HT1080 (cell line): ENCODE measurements at regions not wholly inside any gene's neighbourhood (a gene's known extent, or its start where the extent isn't known, plus 50 kb on each side); places are given as distances from the start of the nearest gene placed in this dataset.

Experiments used
- DNase-seq: peaks from one replicate; pipeline ENCODE4 v3.0.0-alpha.2; 2015; ENCODE audit warnings: low read depth

GRCh38 chr5:3886524-3887451 is 291.2 kb downstream of the IRX1 start:
- DNase-seq, result no peak

DNA sequence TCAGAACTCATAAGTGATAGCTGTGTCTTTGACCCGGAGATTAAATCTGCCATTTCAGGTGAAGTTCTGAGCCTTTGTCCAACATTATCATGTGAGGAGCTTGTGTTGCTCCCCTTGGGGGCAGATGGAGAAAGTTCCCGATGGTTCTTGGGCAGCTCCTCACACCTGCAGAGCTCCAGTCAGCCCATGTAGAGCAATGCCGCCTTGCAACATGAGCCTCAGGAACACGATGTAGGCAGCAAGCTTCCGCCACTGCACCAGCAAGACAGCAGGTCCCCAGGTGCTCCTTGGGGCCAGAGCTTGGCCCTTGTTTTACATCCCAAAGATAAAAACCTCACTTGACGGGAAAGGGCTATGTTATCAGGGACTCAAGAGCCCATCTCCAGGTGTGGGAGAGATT is 292.7 kb downstream of the IRX1 start:
- DNase-seq, result no peak

DNA sequence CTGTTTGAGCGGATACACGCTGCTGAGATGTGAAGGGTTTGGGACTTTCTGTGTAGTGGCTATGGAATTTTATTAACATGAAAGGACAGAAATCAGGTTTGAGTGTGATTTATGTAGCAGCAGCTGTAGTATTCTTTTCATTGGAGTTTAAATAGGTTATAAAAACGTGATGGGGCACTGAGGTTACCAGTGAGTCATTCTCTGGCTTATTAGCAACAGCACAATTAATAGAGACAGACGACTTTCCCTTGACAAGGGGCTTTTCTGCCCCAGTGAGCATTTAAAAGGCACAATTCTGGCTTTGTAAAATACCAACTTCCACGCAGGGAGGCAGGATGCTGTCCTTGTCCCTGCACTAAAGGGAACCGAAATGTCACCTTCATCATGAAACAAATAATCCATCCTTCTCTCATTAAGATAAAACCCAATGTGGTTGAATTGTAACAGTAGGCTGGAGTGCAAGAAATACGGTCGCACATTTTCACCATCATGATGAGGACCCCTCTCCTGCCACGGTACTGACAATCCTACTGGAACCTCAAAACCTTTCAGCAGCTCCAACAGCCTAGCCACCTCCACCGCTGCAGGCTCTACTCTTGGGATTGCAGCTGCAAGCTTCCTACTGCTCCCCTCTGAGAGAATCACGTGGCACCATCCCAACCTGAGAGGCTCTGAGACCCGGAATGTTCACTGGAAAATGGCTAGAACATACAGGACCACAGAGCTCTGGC is 293.9 kb downstream of the IRX1 start:
- no peak for DNase-seq

DNA sequence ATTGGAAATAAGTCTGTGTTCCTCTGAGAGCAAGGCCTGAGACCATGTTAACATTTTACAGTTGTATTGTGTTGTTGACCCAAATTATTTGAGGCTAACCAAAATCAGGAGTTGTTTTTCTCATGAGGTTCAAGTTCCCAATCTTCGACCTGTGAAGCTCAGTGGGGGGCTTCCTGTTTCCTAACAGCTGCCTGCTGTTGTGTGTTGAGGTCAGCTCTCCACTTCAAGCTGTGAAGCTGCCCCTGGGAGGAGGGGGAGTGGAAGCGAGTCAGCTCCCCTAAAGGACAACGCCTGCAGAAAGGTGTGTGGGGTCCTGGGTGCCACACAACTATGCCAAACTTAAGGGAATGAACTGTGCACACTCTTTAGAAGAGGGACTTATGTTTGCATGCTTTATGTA is 295.5 kb downstream of the IRX1 start:
- no peak for DNase-seq

GRCh38 chr5:3893527-3893926 is 297.9 kb downstream of the IRX1 start:
- DNase-seq, result no peak

GRCh38 chr5:3893975-3894374 is 298.3 kb downstream of the IRX1 start:
- DNase-seq, result no peak

- no peak for DNase-seq
Observed at GRCh38 chr5:3896098-3896497, 300.5 kb downstream of the IRX1 start.

- DNase-seq, result no peak
Observed at GRCh38 chr5:3899093-3899492, 303.5 kb downstream of the IRX1 start.

GRCh38 chr5:3904584-3904983 is 309.0 kb downstream of the IRX1 start:
- no peak for DNase-seq

DNA sequence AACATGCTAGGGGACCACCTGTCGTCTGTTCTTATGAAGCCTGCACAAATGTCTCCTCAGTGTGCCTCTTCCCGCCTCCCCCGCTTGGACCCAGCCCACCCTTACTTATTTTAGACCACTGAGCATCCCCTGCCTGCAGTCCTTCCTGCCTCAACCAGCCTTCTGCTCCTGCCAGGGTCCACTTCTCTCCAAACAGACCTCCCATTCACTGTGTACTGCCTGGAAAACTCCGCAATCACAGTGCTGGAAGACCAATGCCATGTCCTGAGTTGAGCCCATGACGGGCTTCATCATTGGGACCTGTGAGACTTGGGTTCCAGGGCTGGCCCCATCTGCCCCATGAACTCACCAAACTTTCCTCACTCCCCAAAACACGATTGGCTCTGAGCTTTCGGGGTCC is 309.4 kb downstream of the IRX1 start:
- no peak for DNase-seq

- DNase-seq, result no peak
Observed at GRCh38 chr5:3905521-3905920, 309.9 kb downstream of the IRX1 start.

- no peak for DNase-seq
Observed at GRCh38 chr5:3911111-3911510, 315.5 kb downstream of the IRX1 start.

GRCh38 chr5:3911773-3912172 is 316.1 kb downstream of the IRX1 start:
- no peak for DNase-seq

DNA sequence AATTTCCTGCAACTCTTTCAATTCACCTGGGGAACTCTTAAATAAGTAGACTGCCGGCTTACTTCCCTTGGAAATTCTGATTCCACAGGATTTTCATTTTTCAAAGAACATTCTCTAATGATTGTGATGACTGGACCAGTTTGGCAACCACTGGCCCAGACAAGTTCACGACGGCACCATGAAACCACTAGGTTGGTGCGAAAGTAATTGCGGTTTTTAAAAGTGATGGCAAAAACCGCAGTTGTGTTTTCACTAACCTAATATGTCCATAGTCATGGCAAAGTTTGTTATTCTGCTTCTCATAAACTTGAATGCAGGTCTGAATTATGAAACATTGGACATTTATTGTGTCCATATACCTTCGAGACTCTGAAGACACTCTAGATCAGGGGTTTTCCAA is 317.2 kb downstream of the IRX1 start:
- no peak for DNase-seq

DNA sequence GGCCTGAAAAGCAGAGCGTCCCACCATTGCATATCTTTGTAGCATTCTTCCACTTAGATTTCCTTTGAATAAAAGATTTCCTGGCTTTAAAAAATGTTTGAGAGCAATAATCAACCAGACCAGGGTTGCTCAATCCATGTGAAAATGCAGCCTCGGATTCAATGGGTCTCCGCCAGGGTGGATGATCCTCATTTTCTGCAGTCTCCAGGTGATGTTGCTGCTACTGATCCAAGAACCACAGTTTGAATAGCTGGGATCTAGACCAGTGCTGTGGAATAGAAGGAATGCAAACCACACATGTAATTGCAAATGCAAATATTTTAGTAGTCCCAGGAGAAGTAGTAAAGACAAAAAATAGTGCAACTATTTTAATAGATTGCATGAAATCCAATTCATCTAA is 317.6 kb downstream of the IRX1 start:
- no peak for DNase-seq

GRCh38 chr5:3925022-3925421 is 329.4 kb downstream of the IRX1 start:
- no peak for DNase-seq

GRCh38 chr5:3925935-3926334 is 330.3 kb downstream of the IRX1 start:
- DNase-seq, result no peak

- DNase-seq, result no peak
Observed at GRCh38 chr5:3929799-3930198, 334.2 kb downstream of the IRX1 start.

- DNase-seq, result no peak
Observed at GRCh38 chr5:3931976-3932375, 336.3 kb downstream of the IRX1 start.

DNA sequence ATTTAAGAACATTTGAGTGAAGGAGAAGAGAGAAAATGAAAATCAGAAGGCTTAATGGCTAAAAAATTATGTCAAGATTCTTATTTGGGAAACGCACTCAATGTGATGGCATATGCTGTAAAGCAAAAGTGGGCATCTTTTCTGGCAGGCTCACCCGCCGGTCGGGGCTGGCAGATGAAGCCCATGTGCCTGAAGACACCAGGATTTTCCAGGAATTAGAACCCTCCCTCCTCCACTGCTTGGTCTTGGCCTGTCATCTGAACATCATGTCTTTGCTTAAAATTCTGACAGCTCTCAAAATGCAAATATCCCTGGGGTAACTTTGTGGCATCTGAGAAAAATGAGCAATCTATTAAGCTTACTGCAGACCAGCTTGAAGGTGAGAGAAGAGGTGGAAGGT is 337.9 kb downstream of the IRX1 start:
- no peak for DNase-seq

GRCh38 chr5:3933966-3934365 is 338.3 kb downstream of the IRX1 start:
- no peak for DNase-seq

DNA sequence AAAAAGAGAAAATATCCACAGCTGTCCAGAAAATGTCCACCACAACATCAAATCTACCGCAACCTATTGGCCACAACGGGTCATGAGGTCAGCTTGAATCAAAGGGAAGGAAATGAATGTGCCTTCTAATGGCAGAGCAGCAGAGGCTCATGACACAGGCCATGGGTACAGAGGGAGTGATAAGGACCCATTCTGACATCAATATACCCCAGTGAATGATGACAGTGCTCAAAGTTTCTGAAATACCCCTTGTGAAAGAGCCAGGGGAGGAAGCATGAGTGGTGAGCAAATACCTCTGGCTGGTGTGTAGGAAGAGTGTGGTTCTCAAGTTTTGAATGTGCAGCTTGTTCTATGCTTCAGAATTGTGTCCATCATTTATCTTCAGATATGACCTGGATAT is 348.2 kb downstream of the IRX1 start:
- DNase-seq, result no peak

- no peak for DNase-seq
Observed at GRCh38 chr5:3944930-3945329, 349.3 kb downstream of the IRX1 start.
